HepG2 (cell line): ENCODE measurements at regions not wholly inside any gene's neighbourhood (a gene's known extent, or its start where the extent isn't known, plus 50 kb on each side); places are given as distances from the start of the nearest gene placed in this dataset.

Source experiments
- ATAC-seq: fragments of 200-7000 bp; cut with Tn5 transposase; 3 replicates; pipeline ENCODE4 v1.9.1; 2020; ENCODE audit warnings: mild to moderate bottlenecking, moderate library complexity
- BruUV-seq: library from RNA; stranded (reverse); fragments of 400-500 nt; replicated peaks from 2 replicates; lab custom pipeline; 2021; lab: Mats Ljungman, UMichigan
- CTCF ChIA-PET: fragments of 300-600 bp; formaldehyde crosslinking; extraction: SDS; loops from one replicate; lab custom pipeline; 2021; ENCODE audit warnings: low total read pairs, inconsistent platforms, low intra/inter-chr PET ratio; lab: Yijun Ruan, JAX
- POLR2A ChIA-PET: fragments of 350-600 bp; sonication (Branson Sonifier 250); formaldehyde crosslinking; loops from one replicate; lab custom pipeline; 2020; ENCODE audit warnings: antibody characterized with exemption, inconsistent platforms; lab: Yijun Ruan, JAX
- DNase-seq: peaks from one replicate; pipeline ENCODE4 v3.0.0-alpha.2; 2015; ENCODE audit warnings: low spot score
- FAIRE-seq: peaks from 3 replicates; lab custom pipeline; 2011; peaks lifted over from hg19 to GRCh38; lab: Jason Lieb, UNC
- H2AFZ ChIP-seq: one replicate; pipeline ENCODE4 v1.6.1; 2011; ENCODE audit warnings: low read length, inconsistent platforms
- H3K27ac ChIP-seq: fragments of 300-600 bp; 3 replicates; pipeline ENCODE4 v1.8.0; 2011; ENCODE audit warnings: mixed run types, mild to moderate bottlenecking, mixed read lengths, low read length, inconsistent platforms; ENCODE audit not compliant: insufficient read depth; ENCODE audit errors: extremely low read length
- H3K27me3 ChIP-seq, 2 experiments: fragments of 200-600 bp in 1 of 2; 2 replicates in 1 of 2; 3 replicates in 1 of 2; pipeline versions ENCODE4 v1.6.0 to v1.8.0; 2011; ENCODE audit warnings: low read length in 2 of 2, mild to moderate bottlenecking in 2 of 2, moderate library complexity in 2 of 2, inconsistent platforms in 1 of 2; ENCODE audit not compliant: insufficient read depth in 2 of 2, control insufficient read depth in 1 of 2
- H3K36me3 ChIP-seq, 2 experiments: fragments of 200-600 bp in 1 of 2; replicated peaks in 1 of 2; 2 replicates in 1 of 2; 3 replicates in 1 of 2; pipeline versions ENCODE4 v1.5.1 to v1.8.0; 2011; ENCODE audit warnings: low read length in 2 of 2, inconsistent platforms in 1 of 2; ENCODE audit not compliant: insufficient read depth in 2 of 2, control insufficient read depth in 1 of 2
- H3K4me1 ChIP-seq: 2 replicates; pipeline ENCODE4 v1.5.1; 2012; ENCODE audit warnings: low read length, inconsistent platforms; ENCODE audit not compliant: insufficient read depth
- H3K4me2 ChIP-seq: 2 replicates; pipeline ENCODE4 v1.6.0; 2011; ENCODE audit warnings: low read depth, low read length, inconsistent platforms
- H3K4me3 ChIP-seq, 3 experiments: fragments of 200-600 bp in 1 of 3; sonication (generic), shearing (Covaris generic) in 1 of 3; replicated peaks in 1 of 3; 2 replicates each; pipeline ENCODE4 v1.5.1; 2011 to 2016; ENCODE audit warnings: low read length in 3 of 3, inconsistent platforms in 2 of 3, low read depth in 2 of 3, mild to moderate bottlenecking in 2 of 3, control low read depth in 1 of 3, mixed read lengths in 1 of 3; ENCODE audit not compliant: insufficient read depth in 1 of 3
- H3K79me2 ChIP-seq: one replicate; pipeline ENCODE4 v1.6.1; 2011; ENCODE audit warnings: low read length, inconsistent platforms; ENCODE audit not compliant: insufficient read depth
- H3K9ac ChIP-seq: 2 replicates; pipeline ENCODE4 v1.6.0; 2011; ENCODE audit warnings: mild to moderate bottlenecking, low read depth, low read length, inconsistent platforms; ENCODE audit not compliant: insufficient read depth
- H3K9me3 ChIP-seq: 2 replicates; pipeline ENCODE4 v1.5.1; 2012; ENCODE audit warnings: mild to moderate bottlenecking, low read length
- H4K20me1 ChIP-seq: 2 replicates; pipeline ENCODE4 v1.6.0; 2011; ENCODE audit warnings: inconsistent platforms, mild to moderate bottlenecking, low read length, moderate library complexity; ENCODE audit not compliant: insufficient read depth
- CHD4 ChIP-seq: fragments of 200-600 bp; sonication (generic); IDR thresholded peaks from 2 replicates; pipeline ENCODE4 v1.7.0; 2017; ENCODE audit warnings: mild to moderate bottlenecking, low read length, borderline replicate concordance
- ELF1 ChIP-seq: sonication (generic); formaldehyde crosslinking; IDR thresholded peaks from 2 replicates; pipeline ENCODE4 v1.4.0; 2020; ENCODE audit warnings: missing genetic modification reagents
- HNF4G ChIP-seq, 2 experiments: sonication (generic) in 1 of 2; formaldehyde crosslinking in 1 of 2; IDR thresholded peaks; 2 replicates each; pipeline versions ENCODE4 v1.4.0 to v1.6.1; 2011 to 2020; ENCODE audit warnings: borderline replicate concordance in 2 of 2, low read depth in 2 of 2, mild to moderate bottlenecking in 2 of 2, low read length in 1 of 2, missing genetic modification reagents in 1 of 2, moderate library complexity in 1 of 2
- KDM2A ChIP-seq: sonication (generic); formaldehyde crosslinking; IDR thresholded peaks from 2 replicates; pipeline ENCODE4 v1.4.0; 2020; ENCODE audit warnings: low read depth, missing genetic modification reagents, borderline replicate concordance
- PBX3 ChIP-seq: sonication (generic); formaldehyde crosslinking; IDR thresholded peaks from 2 replicates; pipeline ENCODE4 v1.8.1; 2023; ENCODE audit warnings: missing genetic modification reagents, inconsistent platforms, borderline replicate concordance
- PRDM4 ChIP-seq: sonication (generic); formaldehyde crosslinking; IDR thresholded peaks from 2 replicates; pipeline ENCODE4 v1.9.0; 2021; ENCODE audit warnings: missing genetic modification reagents, borderline replicate concordance
- SOX5 ChIP-seq: IDR thresholded peaks from 2 replicates; pipeline ENCODE4 v1.6.1; 2016; ENCODE audit warnings: borderline replicate concordance
- SP4 ChIP-seq: sonication (generic); formaldehyde crosslinking; IDR thresholded peaks from 2 replicates; pipeline ENCODE4 v1.8.1; 2023; ENCODE audit warnings: mild to moderate bottlenecking, missing genetic modification reagents
- TBL1XR1 ChIP-seq: fragments of 150-350 bp; IDR thresholded peaks from 2 replicates; pipeline ENCODE4 v1.6.1; 2014; ENCODE audit warnings: borderline replicate concordance, low read length; ENCODE audit not compliant: partially characterized antibody
- THYN1 ChIP-seq: sonication (generic); formaldehyde crosslinking; IDR thresholded peaks from 2 replicates; pipeline ENCODE4 v1.8.1; 2023; ENCODE audit warnings: low read depth, mild to moderate bottlenecking, moderate library complexity, missing genetic modification reagents, borderline replicate concordance
- YY1 ChIP-seq: IDR thresholded peaks from 2 replicates; pipeline ENCODE4 v1.6.1; 2011; ENCODE audit warnings: low read length, low read depth, moderate library complexity, mild to moderate bottlenecking; ENCODE audit not compliant: insufficient read depth, insufficient replicate concordance
- ZBTB21 ChIP-seq: sonication (generic); formaldehyde crosslinking; IDR thresholded peaks from 2 replicates; pipeline ENCODE4 v1.4.0; 2020; ENCODE audit warnings: missing genetic modification reagents
- ZNF101 ChIP-seq: sonication (generic); formaldehyde crosslinking; IDR thresholded peaks from 2 replicates; pipeline ENCODE4 v1.4.0; 2020; ENCODE audit warnings: mild to moderate bottlenecking, low read depth, missing genetic modification reagents, borderline replicate concordance
- ZNF235 ChIP-seq: sonication (generic); formaldehyde crosslinking; IDR thresholded peaks from 2 replicates; pipeline ENCODE4 v1.8.1; 2023; ENCODE audit warnings: mild to moderate bottlenecking, missing genetic modification reagents, borderline replicate concordance
- ZNF460 ChIP-seq: sonication (generic); formaldehyde crosslinking; IDR thresholded peaks from 2 replicates; pipeline ENCODE4 v1.5.1; 2020; ENCODE audit warnings: missing genetic modification reagents, mild to moderate bottlenecking, borderline replicate concordance
- ZNF644 ChIP-seq: IDR thresholded peaks from 2 replicates; pipeline ENCODE4 v1.6.1; 2016; ENCODE audit warnings: low read depth
- ZSCAN12 ChIP-seq: sonication (generic); formaldehyde crosslinking; IDR thresholded peaks from 2 replicates; pipeline ENCODE4 v1.9.0; 2021; ENCODE audit warnings: mild to moderate bottlenecking, missing genetic modification reagents
- WGBS: methylation state at CpG from one replicate; pipeline ENCODE4 v1.1.6; 2017; ENCODE audit warnings: low lambda C conversion rate; 5-methylcytosine and 5-hydroxymethylcytosine counted together
- in situ Hi-C: cut with HindIII; loops from 2 replicates; pipeline ENCODE4 v1.10.0; 2017; ENCODE audit warnings: low pct_unique_long_range_greater_than_20kb; ENCODE audit not compliant: extremely low pct_ligation_motif_present
- intact Hi-C: fragments of 100-400 bp; cut with micrococcal nuclease; formaldehyde crosslinking; loops from one replicate; pipeline ENCODE4 v1.10.0; 2022; ENCODE audit not compliant: unreplicated experiment

- H3K4me2 ChIP-seq, result no peak overlapping the region
- in situ Hi-C loops, result no loop called here
- H4K20me1 ChIP-seq, result no peaks in the 10 kb centered on the region
- no peak overlapping the region for H3K9ac ChIP-seq
- TF ChIP-seq ZNF235, result no peak
- no peak for TF ChIP-seq THYN1 (CRISPR knock-in tag)
- TF ChIP-seq SOX5 (CRISPR knock-in tag), result no peak
- no peak for TF ChIP-seq ZNF644 (CRISPR knock-in tag)
- TF ChIP-seq YY1, result no peak
- TF ChIP-seq SP4 (CRISPR knock-in tag), result no peak
- no peak for TF ChIP-seq ELF1
- no peak for TF ChIP-seq KDM2A (CRISPR knock-in tag)
- TF ChIP-seq ZNF101, result no peak
- 90% methylated on average over 2 of the region's 2 CpGs for WGBS
- POLR2A ChIA-PET, result no interaction called here
- H3K36me3 ChIP-seq, result no peaks in the 10 kb centered on the region
- BruUV-seq, result no TSS peak
- no peak overlapping the region for H3K27ac ChIP-seq
- H3K4me1 ChIP-seq, result peaks cover 1% of the 10 kb centered on the region; the same call in 1 of the 2 replicates
- H3K79me2 ChIP-seq, result no peaks in the 10 kb centered on the region
- no peaks in the 10 kb centered on the region for H3K27me3 ChIP-seq
- CTCF ChIA-PET, result no interaction called here
- FAIRE-seq (no peak), ATAC-seq (no peak), DNase-seq (no peak)
- intact Hi-C loops, result no loop called here
- no peak overlapping the region for H2AFZ ChIP-seq
- no peak overlapping the region for H3K4me3 ChIP-seq
- H3K9me3 ChIP-seq, result no peaks in the 10 kb centered on the region
These were observed 79.8 kb upstream of the PHYHIPL start for GRCh38 chr10:59096631-59097030.

GRCh38 chr10:59098387-59098786 is 78.1 kb upstream of the PHYHIPL start:
- H4K20me1 ChIP-seq, result no peaks in the 10 kb centered on the region
- POLR2A ChIA-PET, result interaction anchor here (1.6 kb wide), 1 partner anchor 78 kb away, joined by 6 read pairs; the partner anchor contains the start of gene PHYHIPL
- FAIRE-seq, result no peak
- intact Hi-C loops (no loop called here), in situ Hi-C loops (no loop called here)
- H3K27ac ChIP-seq, result no peak overlapping the region
- no peak overlapping the region for H3K4me2 ChIP-seq
- H3K9ac ChIP-seq, result no peak overlapping the region
- no peaks in the 10 kb centered on the region for H3K27me3 ChIP-seq
- H3K36me3 ChIP-seq, result no peaks in the 10 kb centered on the region
- H2AFZ ChIP-seq, result no peak overlapping the region
- no TSS peak for BruUV-seq
- CTCF ChIA-PET, result no interaction called here
- H3K9me3 ChIP-seq, result no peaks in the 10 kb centered on the region
- ATAC-seq, result no peak
- no peaks in the 10 kb centered on the region for H3K4me1 ChIP-seq
- no peak for DNase-seq
- no peak overlapping the region for H3K4me3 ChIP-seq
- H3K79me2 ChIP-seq, result no peaks in the 10 kb centered on the region
- TF ChIP-seq ZNF460 (CRISPR knock-in tag), result no peak
- TF ChIP-seq PBX3 (CRISPR knock-in tag), result no peak
- no peak for TF ChIP-seq ZSCAN12 (CRISPR knock-in tag)
- TF ChIP-seq PRDM4 (CRISPR knock-in tag), result no peak
- TF ChIP-seq ZNF644 (CRISPR knock-in tag), result no peak
- TF ChIP-seq CHD4, result no peak
- no peak for TF ChIP-seq HNF4G (IDR thresholded peaks at IDR 0.05; ENCODE audit: borderline replicate concordance, low read depth, low read length)
- no peak for TF ChIP-seq HNF4G (CRISPR knock-in tag; IDR thresholded peaks at IDR 0.05; ENCODE audit: borderline replicate concordance, low read depth)
- TF ChIP-seq TBL1XR1, result no peak
- no peak for TF ChIP-seq ZBTB21 (CRISPR knock-in tag)
